ENCODE measurements at regions not wholly inside any gene's neighbourhood (a gene's known extent, or its start where the extent isn't known, plus 50 kb on each side); places are given as distances from the start of the nearest gene placed in this dataset.
"Not testable (repeated sequence)": the region's sequence is repeated elsewhere in the genome, so short reads cannot be mapped to it uniquely, and the experiment has no call there.

DNA sequence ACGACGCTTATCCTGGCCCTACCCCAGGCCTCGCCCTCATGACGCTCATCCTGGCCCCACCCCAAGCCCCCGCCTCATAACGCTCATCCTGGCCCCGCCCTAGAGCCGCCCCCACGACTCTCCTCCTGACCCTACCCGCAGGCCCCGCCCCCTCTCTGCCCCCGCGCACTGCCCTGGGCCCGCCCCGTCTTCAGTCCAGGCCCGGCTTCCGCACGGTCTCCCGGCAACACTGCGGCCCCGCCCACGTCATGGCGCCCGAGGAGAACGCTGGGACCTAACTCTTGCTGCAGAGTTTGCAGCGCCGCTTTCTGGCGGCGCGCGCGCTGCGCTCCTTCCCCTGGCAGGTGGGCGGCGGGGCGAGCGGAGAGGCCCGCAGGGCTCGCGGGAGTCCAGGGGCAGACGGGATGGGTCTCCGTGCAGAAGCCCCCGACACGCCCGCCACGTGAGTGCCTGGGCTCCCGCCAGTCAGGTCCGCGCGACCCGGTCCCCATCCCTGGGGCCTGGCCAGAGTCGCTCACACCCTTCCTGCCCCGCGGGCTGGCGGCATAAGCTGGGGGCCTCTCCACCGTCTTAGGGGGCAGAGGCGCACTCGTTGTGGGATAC is 52.5 kb upstream of the ROPN1B start:
- CTCF ChIA-PET = interaction anchor here (0.6 kb wide), 1 partner anchor 715 kb away, joined by 3 read pairs; no protein-coding TSS in a partner anchor
- POLR2A ChIA-PET (ENCODE audit: low non-redundant PET) = interaction anchor here (0.5 kb wide), 1 partner anchor 321 kb away, joined by 9 read pairs; the partner anchor contains the start of gene OSBPL11
- DNase-seq (ENCODE audit: low spot score) = peak; percentile 97

DNA sequence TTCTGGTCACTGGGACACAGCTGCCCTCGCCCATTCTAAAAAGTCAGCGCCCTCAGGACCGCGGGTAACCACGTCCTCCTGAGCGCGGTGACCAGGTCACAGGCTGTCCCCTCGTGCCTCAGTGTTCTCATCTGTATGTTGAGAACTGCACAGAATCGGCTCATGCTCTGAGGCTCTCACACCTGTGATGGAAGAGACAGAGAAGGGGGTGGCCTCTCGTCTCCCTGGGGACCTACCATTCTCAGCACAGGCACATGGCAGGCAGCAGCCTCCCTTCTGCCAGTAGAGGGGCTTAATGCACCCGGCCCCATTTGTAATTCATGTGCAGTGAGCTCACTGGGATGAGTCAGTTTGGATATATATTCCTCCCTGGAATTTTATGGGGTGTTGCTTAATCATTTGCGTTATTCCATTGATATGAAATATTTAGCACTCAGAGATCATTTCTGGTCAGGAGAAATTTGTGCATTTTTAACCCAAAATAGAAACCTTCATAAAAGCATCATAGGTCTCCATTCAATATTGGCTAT is 51.9 kb upstream of the ROPN1B start:
- H3K4me1 ChIP-seq (ENCODE audit: insufficient read depth, low read length, poor library complexity, severe bottlenecking); H3K27me3 ChIP-seq (replicated peaks; ENCODE audit: insufficient read depth, low read depth, low read length, poor library complexity); H3K36me3 ChIP-seq (ENCODE audit: insufficient read depth, low read length, poor library complexity, severe bottlenecking); H3K9me3 ChIP-seq (ENCODE audit: low read depth, low read length, poor library complexity, severe bottlenecking); CTCF ChIA-PET; POLR2A ChIA-PET (ENCODE audit: low non-redundant PET): not testable (repeated sequence)
- DNase-seq (ENCODE audit: low spot score) = peak; percentile 74
- Histone ChIP-seq H3K4me3 (ENCODE audit: low read depth, low read length, poor library complexity, severe bottlenecking) (peak overlapping the region; percentile 65), H3K27ac (ENCODE audit: low read depth, low read length, poor library complexity, severe bottlenecking) (peak overlapping the region; percentile 67)
- intact Hi-C loops (cut with micrococcal nuclease; ENCODE audit: unreplicated experiment) = loop anchor here (10.0 kb wide), 1 partner anchor 558 kb away; the partner anchor contains the start of gene ZXDC
- BruUV-seq (replicated peaks) = TSS peak; percentile 62

More for the DNA sequence above, 52.5 kb upstream of the ROPN1B start:
- no TSS peak for BruUV-seq (replicated peaks)
- no peaks in the 10 kb centered on the region for H3K9me3 ChIP-seq (ENCODE audit: low read depth, low read length, poor library complexity, severe bottlenecking)
- TF ChIP-seq, protein P1, sequence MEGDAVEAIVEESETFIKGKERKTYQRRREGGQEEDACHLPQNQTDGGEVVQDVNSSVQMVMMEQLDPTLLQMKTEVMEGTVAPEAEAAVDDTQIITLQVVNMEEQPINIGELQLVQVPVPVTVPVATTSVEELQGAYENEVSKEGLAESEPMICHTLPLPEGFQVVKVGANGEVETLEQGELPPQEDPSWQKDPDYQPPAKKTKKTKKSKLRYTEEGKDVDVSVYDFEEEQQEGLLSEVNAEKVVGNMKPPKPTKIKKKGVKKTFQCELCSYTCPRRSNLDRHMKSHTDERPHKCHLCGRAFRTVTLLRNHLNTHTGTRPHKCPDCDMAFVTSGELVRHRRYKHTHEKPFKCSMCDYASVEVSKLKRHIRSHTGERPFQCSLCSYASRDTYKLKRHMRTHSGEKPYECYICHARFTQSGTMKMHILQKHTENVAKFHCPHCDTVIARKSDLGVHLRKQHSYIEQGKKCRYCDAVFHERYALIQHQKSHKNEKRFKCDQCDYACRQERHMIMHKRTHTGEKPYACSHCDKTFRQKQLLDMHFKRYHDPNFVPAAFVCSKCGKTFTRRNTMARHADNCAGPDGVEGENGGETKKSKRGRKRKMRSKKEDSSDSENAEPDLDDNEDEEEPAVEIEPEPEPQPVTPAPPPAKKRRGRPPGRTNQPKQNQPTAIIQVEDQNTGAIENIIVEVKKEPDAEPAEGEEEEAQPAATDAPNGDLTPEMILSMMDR (conservative IDR thresholded peaks at IDR 0.05; ENCODE audit: low read depth, low read length) = peak; percentile 58
- no peak for TF ChIP-seq EZH2 (IDR thresholded peaks at IDR 0.05; ENCODE audit: borderline replicate concordance, low read depth, low read length, poor library complexity, severe bottlenecking)
- peak overlapping the region; percentile 67 for H3K27ac ChIP-seq (ENCODE audit: low read depth, low read length, poor library complexity, severe bottlenecking)
- H3K4me1 ChIP-seq (ENCODE audit: insufficient read depth, low read length, poor library complexity, severe bottlenecking) = peaks cover 4% of the 10 kb centered on the region
- intact Hi-C loops (cut with micrococcal nuclease; ENCODE audit: unreplicated experiment) = loop anchor here (10.0 kb wide), 1 partner anchor 558 kb away; the partner anchor contains the start of gene ZXDC
- H3K27me3 ChIP-seq (replicated peaks; ENCODE audit: insufficient read depth, low read depth, low read length, poor library complexity) = no peaks in the 10 kb centered on the region
- no peaks in the 10 kb centered on the region for H3K36me3 ChIP-seq (ENCODE audit: insufficient read depth, low read length, poor library complexity, severe bottlenecking)
- H3K4me3 ChIP-seq (ENCODE audit: low read depth, low read length, poor library complexity, severe bottlenecking) = peak overlapping the region; percentile 65

DNA sequence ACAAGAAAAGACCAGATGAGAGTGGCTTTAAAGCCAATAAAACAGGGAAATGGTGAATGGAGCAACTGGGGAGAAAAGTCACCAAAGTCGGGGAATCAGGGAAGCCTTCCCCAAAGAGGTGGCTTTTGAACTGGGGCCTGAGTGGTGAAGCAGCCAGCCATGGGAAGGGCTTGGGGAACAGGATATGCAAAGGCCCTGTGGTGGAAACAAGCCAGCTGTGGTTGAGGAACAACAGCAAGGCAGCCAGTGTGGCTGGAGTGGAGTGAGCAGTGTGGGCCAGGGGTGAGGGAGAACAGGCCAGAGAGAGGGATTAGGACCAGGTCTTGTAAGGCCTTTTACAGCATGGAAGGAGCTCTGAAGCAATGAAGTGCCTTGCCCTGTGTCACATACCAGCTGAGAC is 51.0 kb upstream of the ROPN1B start:
- H3K9me3 ChIP-seq (ENCODE audit: low read depth, low read length, poor library complexity, severe bottlenecking); BruUV-seq (replicated peaks); H3K4me3 ChIP-seq (ENCODE audit: low read depth, low read length, poor library complexity, severe bottlenecking); POLR2A ChIA-PET (ENCODE audit: low non-redundant PET); DNase-seq (ENCODE audit: low spot score); H3K27me3 ChIP-seq (replicated peaks; ENCODE audit: insufficient read depth, low read depth, low read length, poor library complexity); H3K36me3 ChIP-seq (ENCODE audit: insufficient read depth, low read length, poor library complexity, severe bottlenecking); CTCF ChIA-PET; H3K27ac ChIP-seq (ENCODE audit: low read depth, low read length, poor library complexity, severe bottlenecking); H3K4me1 ChIP-seq (ENCODE audit: insufficient read depth, low read length, poor library complexity, severe bottlenecking): not testable (repeated sequence)
- intact Hi-C loops (cut with micrococcal nuclease; ENCODE audit: unreplicated experiment) = loop anchor here (10.0 kb wide), 1 partner anchor 557 kb away; the partner anchor contains the start of gene ZXDC

DNA sequence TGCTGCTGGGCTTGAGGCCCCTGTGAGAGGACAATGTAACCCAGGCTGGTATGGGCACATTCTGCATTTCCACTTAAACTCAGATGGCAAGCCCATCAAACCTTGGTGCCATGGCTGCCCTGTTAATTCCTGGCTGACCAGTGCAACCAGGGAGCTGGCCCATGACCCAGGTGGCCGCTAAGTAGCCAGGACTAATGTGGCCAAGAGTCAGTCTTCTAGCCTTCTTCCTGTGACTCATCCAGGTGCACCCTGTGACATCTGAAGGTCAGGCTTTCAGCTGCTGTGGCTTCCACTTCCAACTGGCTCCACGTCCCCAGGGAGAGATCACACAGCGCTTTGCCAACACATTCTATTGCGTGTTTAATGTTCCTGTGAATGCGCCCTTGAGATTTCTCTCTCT is 50.5 kb upstream of the ROPN1B start:
- H3K27me3 ChIP-seq (replicated peaks; ENCODE audit: insufficient read depth, low read depth, low read length, poor library complexity); H3K9me3 ChIP-seq (ENCODE audit: low read depth, low read length, poor library complexity, severe bottlenecking); POLR2A ChIA-PET (ENCODE audit: low non-redundant PET); H3K4me1 ChIP-seq (ENCODE audit: insufficient read depth, low read length, poor library complexity, severe bottlenecking); H3K4me3 ChIP-seq (ENCODE audit: low read depth, low read length, poor library complexity, severe bottlenecking); DNase-seq (ENCODE audit: low spot score); H3K36me3 ChIP-seq (ENCODE audit: insufficient read depth, low read length, poor library complexity, severe bottlenecking); CTCF ChIA-PET; H3K27ac ChIP-seq (ENCODE audit: low read depth, low read length, poor library complexity, severe bottlenecking); BruUV-seq (replicated peaks): not testable (repeated sequence)
- intact Hi-C loops (cut with micrococcal nuclease; ENCODE audit: unreplicated experiment) = loop anchor here (10.0 kb wide), 1 partner anchor 556 kb away; the partner anchor contains the start of gene ZXDC

DNA sequence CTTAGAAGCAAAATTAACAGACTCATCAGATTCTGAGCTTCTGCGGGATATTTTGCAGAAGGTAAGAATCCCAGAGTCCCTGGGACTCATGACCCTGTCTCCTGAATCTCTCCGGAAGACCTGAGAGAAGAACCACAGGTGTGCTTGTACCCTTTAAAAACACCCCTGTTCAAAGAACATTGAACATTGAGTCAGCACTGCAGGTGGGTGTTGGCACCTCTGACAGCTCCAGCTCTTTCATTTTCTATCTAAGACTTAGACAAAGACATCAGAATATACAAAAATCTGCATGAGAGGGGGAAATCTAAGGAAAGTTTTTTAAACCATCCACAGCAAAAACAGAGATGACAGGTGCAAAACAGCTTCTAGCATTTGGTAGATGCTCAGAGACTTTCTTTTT is 50.1 kb upstream of the ROPN1B start:
- H3K9me3 ChIP-seq (ENCODE audit: low read depth, low read length, poor library complexity, severe bottlenecking); H3K36me3 ChIP-seq (ENCODE audit: insufficient read depth, low read length, poor library complexity, severe bottlenecking); BruUV-seq (replicated peaks); CTCF ChIA-PET; H3K4me3 ChIP-seq (ENCODE audit: low read depth, low read length, poor library complexity, severe bottlenecking); DNase-seq (ENCODE audit: low spot score); H3K4me1 ChIP-seq (ENCODE audit: insufficient read depth, low read length, poor library complexity, severe bottlenecking); H3K27me3 ChIP-seq (replicated peaks; ENCODE audit: insufficient read depth, low read depth, low read length, poor library complexity); H3K27ac ChIP-seq (ENCODE audit: low read depth, low read length, poor library complexity, severe bottlenecking); POLR2A ChIA-PET (ENCODE audit: low non-redundant PET): not testable (repeated sequence)
- intact Hi-C loops (cut with micrococcal nuclease; ENCODE audit: unreplicated experiment) = loop anchor here (10.0 kb wide), 1 partner anchor 556 kb away; the partner anchor contains the start of gene ZXDC

Measured in A673 (cell line).